ENCODE measurements at regions not wholly inside any gene's neighbourhood (a gene's known extent, or its start where the extent isn't known, plus 50 kb on each side); places are given as distances from the start of the nearest gene placed in this dataset.
"Not testable (repeated sequence)": the region's sequence is repeated elsewhere in the genome, so short reads cannot be mapped to it uniquely, and the experiment has no call there.

- DNase-seq = no peak
These were observed 787.9 kb upstream of the POM121L12 start for GRCh38 chr7:52247518-52247917.

DNA sequence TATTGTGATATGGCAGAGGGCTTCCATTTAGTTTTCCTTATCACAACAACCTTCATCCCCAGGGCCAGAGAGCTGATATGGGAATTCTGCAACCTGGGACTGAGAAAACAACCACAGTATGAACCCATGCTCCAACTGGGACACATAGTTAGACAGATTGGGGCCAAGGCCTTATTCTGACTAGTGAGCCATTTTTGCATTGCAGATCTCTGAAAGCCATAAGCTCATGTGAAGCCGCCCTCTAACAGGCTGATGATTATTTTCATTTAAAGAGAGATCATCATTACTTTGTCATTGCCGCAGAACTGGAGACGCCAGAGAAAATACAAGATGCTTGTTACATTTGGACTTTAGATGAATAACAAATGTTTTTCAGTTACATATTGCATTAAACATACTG, 791.7 kb upstream of the POM121L12 start:
- no peak for DNase-seq

DNA sequence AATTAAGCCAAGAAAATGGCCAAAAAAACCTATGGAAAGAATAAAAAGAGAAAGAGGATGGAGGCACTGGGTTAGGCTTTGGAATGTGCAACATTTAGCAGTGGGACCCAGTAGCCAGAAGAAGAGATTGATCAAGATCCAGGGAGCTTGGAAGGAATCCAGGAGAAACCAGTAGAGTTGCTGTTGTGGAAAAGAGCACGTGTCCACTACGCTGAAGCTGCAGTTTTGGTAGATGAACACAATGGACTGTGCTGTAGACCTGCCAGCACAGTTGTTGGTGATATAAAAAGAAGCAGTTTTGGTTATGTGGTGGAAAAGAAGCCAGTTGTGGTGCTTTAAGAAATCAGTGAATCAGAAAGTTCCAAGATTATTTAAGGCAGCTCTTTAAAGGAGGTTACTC, 802.2 kb upstream of the POM121L12 start:
- DNase-seq = no peak

DNA sequence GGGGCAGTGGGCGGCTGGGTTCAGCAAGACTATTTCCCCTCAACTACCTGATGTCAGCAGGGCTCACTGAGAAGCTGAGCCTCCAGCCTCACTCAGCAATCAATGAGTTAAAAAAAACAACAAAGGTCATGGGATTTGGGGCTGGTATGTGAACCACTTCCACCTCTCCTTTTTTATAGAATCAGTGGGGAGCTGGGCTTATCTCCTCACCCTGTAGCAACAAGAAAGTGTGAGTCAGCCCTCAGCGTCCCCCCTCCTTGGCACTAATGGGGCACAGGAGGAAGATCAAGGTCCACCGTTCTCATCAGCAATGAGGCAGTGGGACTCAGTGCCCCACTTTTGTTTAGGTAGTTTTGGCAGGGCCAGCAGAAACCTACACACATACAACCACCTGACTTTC, 823.5 kb upstream of the POM121L12 start:
- no peak for DNase-seq

DNA sequence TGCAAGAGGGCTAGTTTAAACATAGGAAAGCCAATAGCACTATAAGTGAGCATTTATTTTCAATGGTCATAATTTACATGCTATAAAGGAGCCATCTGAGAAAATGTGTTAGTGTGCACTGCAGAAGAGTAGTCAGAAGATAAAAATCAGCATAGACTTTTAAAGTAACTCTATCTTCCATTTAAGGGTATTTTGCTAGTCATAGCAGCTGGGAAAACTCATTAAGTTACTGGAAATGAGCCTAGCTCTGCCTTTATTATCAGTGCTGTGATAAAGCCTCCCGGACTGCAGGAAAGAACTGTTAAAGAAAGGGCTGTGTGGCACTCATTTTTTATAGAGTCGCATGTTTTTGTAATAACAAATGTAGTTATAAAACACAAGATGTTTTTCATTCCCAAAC, 825.8 kb upstream of the POM121L12 start:
- DNase-seq = no peak

DNA sequence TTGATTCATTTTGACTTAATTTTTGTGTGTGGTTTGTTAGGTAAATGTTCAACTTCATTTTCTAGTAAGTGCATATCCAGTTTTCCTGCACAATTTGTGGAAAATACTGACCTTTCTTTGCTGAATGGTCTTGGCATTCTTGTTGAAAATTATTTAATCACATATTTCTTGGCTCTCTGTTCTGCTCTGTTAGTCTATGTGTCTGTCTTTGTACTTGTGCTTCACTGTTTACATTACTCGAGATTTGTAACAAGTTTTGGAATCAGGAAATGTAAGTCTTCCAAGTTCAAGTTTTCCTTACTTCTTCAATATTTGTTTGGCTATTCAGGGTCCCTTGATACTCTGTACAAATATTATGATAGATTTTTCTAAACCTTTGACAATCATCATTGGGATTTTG, 838.2 kb upstream of the POM121L12 start:
- no peak for DNase-seq

GRCh38 chr7:52195664-52196063, 839.8 kb upstream of the POM121L12 start:
- no peak for DNase-seq

GRCh38 chr7:52189153-52189778, 846.2 kb upstream of the POM121L12 start:
- DNase-seq = no peak

- no peak for DNase-seq
These were observed 851.3 kb upstream of the POM121L12 start for GRCh38 chr7:52184006-52184703.

DNA sequence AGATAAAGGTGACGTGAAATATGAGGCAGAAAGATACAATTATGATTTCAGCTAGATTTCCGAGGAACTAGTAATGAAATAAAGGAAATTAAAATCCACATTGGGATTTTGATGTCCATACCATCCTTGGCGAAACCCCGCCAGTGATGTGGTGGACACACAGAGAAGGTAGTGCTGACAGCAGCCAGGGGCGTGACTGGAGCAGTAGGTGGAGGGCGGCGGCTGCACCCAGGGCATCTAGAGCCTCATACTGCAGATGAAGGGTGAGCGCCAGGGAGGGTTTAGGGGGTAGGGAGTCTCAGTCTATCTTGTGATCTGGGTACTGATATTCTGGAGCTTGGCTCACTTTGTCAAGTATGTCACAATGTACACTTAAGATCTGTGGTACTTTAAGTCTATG, 855.5 kb upstream of the POM121L12 start:
- DNase-seq = no peak

DNA sequence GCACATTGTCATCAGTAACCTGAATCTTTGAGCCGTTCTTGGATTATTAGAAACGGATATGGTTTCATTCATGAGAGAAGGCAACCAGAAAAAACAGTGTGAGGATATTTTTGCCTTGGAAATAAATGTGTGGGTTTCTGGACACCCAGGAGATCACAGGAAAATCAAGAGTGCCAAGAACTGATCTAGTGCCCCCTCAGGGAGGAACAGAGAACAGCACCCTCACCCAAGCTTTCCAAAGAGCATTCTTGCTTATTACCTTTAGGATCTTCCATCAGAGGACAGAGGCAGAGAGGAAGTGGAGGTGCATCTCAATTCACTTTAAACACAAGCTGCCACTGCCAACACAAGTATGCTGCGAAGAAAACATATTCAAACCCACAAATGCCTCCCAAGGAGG, 851.5 kb upstream of the COBL start:
- no peak for DNase-seq

- no peak for DNase-seq
These were observed 846.7 kb upstream of the COBL start for GRCh38 chr7:52163311-52163710.

DNA sequence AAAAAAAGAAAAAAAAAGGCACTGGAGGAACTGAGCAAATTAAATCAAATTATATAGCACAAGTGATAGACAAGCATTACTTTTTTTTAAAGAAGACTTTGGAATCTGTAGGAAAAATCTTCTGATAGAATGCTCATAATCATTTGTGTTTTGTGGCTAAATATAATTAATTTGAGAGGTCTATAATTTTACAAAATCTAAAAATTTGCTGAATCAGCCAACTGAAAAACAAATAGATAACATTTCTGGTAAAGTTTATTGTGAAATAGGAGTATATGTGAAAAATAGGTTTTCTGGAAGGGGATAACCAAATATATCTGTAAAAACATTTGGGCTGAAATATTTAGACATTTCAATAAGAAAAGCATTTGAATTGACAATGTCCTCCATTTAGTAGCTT, 844.9 kb upstream of the COBL start:
- no peak for DNase-seq

GRCh38 chr7:52159421-52159820, 842.8 kb upstream of the COBL start:
- DNase-seq = not testable (repeated sequence)

GRCh38 chr7:52154382-52154781, 837.8 kb upstream of the COBL start:
- DNase-seq = no peak

DNA sequence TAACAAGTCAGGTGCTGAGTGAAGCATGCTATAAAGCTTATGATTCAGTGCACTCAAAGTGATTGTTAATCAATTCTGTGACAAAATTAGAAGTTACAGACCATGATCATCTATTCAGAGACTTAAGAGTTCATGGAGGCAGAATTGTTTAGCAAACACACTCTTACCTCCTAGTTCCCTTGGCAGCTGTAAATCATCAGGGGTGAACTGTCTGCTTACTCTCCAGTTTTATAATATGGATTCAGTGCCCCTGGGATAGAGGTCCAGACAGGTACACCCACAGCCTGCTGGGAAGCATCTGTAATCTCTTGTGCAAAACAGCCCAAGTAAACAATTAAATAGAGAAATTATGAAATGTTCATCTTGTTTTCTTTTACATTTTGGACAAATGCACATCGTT, 835.0 kb upstream of the COBL start:
- DNase-seq = no peak

DNA sequence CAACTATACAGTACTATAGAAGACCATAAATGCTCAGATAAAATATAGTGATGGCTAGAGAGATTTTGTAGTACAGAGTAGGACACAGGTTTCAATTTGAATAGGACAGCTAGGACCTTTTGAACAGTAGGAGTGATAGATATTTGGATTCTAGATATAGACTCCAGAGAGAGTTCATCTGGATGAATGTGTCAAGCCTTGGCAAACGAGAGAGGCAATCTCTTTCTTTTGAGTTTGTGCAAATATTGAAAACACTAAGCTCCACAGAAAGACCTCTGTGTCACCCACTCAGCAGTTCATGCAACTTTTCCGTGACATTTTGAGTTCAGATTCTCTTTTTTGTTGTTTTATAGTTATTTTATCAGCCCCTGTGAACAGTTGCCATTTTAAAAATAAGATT, 834.3 kb upstream of the COBL start:
- no peak for DNase-seq

DNA sequence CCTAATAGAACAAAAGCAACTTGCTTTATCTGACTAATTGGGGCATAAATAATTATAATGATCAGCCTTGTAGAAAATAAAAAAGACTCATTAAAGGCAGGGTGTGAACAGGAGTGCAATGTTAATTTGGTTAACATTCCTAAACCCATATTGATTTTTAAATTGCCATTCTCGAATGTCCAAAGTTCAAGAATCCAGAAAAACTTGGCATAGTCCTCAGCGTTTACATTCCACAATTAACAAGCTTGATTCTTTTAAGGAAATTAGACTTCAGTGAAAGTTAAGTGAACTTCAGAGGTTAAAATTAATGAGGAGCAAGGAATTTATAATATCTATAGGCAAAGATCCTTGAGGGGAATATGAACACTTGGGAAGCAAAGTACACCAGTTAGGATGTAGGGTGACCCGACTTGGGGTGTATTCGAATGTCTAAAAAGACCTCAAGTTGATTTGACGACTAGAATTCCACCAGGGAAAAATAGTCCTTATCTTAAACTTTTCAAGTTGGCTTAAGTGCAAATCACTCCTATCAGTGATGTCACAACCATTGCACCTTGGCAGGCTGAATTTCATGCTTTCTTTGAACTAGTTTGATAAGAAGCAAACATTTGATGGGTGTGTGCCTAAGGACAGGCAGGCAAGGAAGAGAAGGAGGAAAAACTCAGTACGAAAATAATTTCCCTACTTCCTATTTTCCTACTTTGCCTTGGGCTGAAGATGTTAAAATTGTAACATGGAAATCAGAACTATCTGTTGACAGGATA, 830.4 kb upstream of the COBL start:
- no peak for DNase-seq

DNA sequence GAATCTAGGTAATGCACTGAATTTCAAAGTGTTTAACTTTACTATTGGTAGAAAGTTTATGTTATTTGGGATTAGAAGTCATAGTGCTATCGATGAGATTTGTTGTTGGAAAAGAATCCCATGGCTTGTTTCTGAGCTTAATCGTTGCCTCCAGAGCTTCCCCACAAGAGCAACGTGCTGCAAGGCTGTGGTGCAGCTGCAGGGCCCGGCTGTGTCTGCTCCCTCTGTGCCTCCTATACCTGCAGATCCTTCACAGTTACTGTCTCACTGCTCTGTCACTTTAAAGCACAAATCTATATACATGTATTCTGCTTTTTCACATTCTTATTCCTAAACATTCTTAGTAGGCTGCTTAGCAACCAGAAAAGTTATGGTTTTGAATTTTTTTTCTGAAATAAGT, 826.6 kb upstream of the COBL start:
- no peak for DNase-seq

DNA sequence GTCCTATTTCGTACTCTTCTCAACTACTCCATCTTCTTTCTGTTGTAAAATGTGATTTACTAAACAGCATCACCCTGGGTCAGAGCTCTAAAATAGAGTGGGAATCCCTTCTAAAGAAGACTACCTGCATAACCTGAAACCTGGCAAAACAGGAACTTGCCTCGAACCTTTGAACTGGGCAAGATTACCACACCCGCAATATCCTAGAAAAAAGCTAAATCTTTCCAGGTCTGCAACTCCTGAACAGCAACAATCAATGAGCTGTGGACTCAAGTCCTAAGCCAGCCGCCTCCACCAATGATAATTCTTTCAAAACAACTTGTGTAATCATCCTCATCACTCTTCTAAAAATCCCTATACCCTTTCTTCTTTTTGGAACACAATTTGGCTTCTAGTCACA, 824.2 kb upstream of the COBL start:
- DNase-seq = no peak

- no peak for DNase-seq
These were observed 818.8 kb upstream of the COBL start for GRCh38 chr7:52135403-52135802.

DNA sequence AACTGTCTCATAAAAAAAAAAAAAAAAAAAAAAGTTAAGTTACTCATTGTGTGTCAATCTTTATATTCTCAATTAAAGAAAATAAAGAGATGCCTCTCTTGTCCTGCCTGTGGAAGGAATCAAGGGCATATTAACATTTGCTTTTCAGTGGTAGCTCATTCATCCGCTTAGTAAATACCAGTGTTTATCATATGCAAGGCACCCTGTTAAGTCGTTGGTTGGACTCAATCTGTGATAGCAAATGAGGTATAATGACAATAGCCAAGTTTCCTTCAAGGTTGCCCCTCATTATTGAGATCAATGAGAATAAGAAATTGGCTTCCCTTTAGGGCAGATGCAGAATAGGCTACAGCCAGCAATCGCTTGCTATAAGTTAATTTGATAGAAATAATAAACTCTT, 812.7 kb upstream of the COBL start:
- no peak for DNase-seq

DNA sequence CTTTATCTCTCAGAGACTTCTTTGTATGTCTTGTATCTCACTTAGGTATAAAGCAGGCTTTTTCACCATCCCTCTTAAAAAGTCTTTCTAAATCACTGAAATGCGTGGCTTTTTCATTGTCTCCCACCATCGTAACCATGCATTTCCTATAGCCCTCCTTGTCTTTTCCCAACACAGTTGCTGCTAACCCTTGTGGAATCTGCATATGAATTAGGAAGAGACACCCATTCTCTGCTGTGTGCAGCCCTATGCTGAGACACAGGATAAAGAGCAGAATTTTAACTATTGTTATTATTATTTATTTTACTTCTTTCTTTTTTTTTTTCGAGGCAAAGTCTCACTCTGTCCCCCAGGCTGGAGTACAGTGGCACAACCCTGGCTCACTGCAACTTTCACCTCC, 804.3 kb upstream of the COBL start:
- no peak for DNase-seq

- DNase-seq = no peak
These were observed 802.9 kb upstream of the COBL start for GRCh38 chr7:52119537-52119936.
